HCT116 (cell line): ENCODE measurements at regions not wholly inside any gene's neighbourhood (a gene's known extent, or its start where the extent isn't known, plus 50 kb on each side); places are given as distances from the start of the nearest gene placed in this dataset.
"Not testable (repeated sequence)": the region's sequence is repeated elsewhere in the genome, so short reads cannot be mapped to it uniquely, and the experiment has no call there.

ENCODE experiments used
- CEBPB ChIP-seq: IDR thresholded peaks from 2 replicates; pipeline ENCODE4 v1.6.1; 2012; ENCODE audit warnings: low read depth
- EZH2 ChIP-seq: fragments of 200-600 bp; sonication (generic); IDR thresholded peaks from 2 replicates; pipeline ENCODE4 v1.6.1; 2017; ENCODE audit warnings: antibody characterized with exemption, mixed run types
- EZH2phosphoT487 ChIP-seq: fragments of 200-600 bp; IDR thresholded peaks from 2 replicates; pipeline ENCODE4 v1.6.1; 2018; ENCODE audit warnings: antibody characterized with exemption, borderline replicate concordance
- POLR2A ChIP-seq: IDR thresholded peaks from 2 replicates; pipeline ENCODE4 v1.7.0; 2011; ENCODE audit warnings: borderline replicate concordance; ENCODE audit not compliant: insufficient read depth, insufficient read length; ENCODE audit errors: extremely low read depth
- SIN3A ChIP-seq: IDR thresholded peaks from 2 replicates; pipeline ENCODE4 v1.6.1; 2012; ENCODE audit warnings: low read depth
- TF ChIP-seq, protein P1 (sequence below), 3 experiments: fragments of 200-600 bp in 1 of 3; sonication (generic) in 1 of 3; IDR thresholded peaks in 2 of 3; conservative IDR thresholded peaks in 1 of 3; 2 replicates each; pipeline ENCODE4 v1.5.1; 2012 to 2017; ENCODE audit warnings: low read depth in 2 of 3, low read length in 2 of 3, antibody characterized with exemption in 1 of 3, borderline replicate concordance in 1 of 3, control low read depth in 1 of 3, mild to moderate bottlenecking in 1 of 3, mixed read lengths in 1 of 3, mixed run types in 1 of 3, moderate library complexity in 1 of 3; ENCODE audit not compliant: insufficient read depth in 1 of 3
- TF ChIP-seq, protein P2 (sequence below): IDR thresholded peaks from 2 replicates; pipeline ENCODE4 v1.6.1; 2012

DNA sequence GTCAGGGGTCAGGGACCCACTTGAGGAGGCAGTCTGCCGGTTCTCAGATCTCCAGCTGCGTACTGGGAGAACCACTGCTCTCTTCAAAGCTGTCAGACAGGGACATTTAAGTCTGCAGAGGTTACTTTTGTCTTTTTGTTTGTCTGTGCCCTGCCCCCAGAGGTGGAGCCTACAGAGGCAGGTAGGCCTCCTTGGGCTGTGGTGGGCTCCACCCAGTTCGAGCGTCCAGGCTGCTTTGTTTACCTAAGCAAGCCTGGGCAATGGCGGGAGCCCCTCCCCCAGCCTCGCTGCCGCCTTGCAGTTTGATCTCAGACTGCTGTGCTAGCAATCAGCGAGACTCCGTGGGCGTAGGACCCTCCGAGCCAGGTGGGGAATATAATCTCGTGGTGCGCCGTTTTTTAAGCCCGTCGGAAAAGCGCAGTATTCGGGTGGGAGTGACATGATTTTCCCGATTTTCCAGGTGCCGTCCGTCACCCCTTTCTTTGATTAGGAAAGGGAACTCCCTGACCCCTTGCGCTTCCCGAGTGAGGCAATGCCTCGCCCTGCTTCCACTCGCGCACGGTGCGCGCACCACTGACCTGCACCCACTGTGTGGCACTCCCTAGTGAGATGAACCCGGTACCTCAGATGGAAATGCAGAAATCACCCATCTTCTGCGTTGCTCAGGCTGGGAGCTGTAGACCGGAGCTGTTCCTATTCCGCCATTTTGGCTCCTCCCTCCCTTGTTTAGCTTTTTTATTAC is 268.6 kb upstream of the SATB1 start:
- not testable (repeated sequence) for TF ChIP-seq EZH2, EZH2phosphoT487, SIN3A, CEBPB, POLR2A
- TF ChIP-seq, protein P1, sequence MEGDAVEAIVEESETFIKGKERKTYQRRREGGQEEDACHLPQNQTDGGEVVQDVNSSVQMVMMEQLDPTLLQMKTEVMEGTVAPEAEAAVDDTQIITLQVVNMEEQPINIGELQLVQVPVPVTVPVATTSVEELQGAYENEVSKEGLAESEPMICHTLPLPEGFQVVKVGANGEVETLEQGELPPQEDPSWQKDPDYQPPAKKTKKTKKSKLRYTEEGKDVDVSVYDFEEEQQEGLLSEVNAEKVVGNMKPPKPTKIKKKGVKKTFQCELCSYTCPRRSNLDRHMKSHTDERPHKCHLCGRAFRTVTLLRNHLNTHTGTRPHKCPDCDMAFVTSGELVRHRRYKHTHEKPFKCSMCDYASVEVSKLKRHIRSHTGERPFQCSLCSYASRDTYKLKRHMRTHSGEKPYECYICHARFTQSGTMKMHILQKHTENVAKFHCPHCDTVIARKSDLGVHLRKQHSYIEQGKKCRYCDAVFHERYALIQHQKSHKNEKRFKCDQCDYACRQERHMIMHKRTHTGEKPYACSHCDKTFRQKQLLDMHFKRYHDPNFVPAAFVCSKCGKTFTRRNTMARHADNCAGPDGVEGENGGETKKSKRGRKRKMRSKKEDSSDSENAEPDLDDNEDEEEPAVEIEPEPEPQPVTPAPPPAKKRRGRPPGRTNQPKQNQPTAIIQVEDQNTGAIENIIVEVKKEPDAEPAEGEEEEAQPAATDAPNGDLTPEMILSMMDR (IDR thresholded peaks at IDR 0.05 in 2 of 3, conservative IDR thresholded peaks at IDR 0.05 in 1 of 3; ENCODE audit: borderline replicate concordance in 1 of 3, insufficient read depth in 1 of 3, low read depth in 2 of 3, low read length in 2 of 3) = not testable (repeated sequence)
- TF ChIP-seq, protein P2, sequence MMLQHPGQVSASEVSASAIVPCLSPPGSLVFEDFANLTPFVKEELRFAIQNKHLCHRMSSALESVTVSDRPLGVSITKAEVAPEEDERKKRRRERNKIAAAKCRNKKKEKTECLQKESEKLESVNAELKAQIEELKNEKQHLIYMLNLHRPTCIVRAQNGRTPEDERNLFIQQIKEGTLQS = not testable (repeated sequence)
